Mesenchymal stem cell (in vitro differentiated cells and primary cell): ENCODE measurements at regions not wholly inside any gene's neighbourhood (a gene's known extent, or its start where the extent isn't known, plus 50 kb on each side); places are given as distances from the start of the nearest gene placed in this dataset.

Experiments used
- DNase-seq: peaks from one replicate; pipeline ENCODE4 v3.0.0-alpha.2; 2013
- H2AFZ ChIP-seq: one replicate; pipeline ENCODE4 v1.6.1; 2013; ENCODE audit warnings: low read depth, mild to moderate bottlenecking, control low read depth, inconsistent platforms, low read length, moderate library complexity
- H2AK5ac ChIP-seq: 2 replicates; pipeline ENCODE4 v1.6.1; 2013; ENCODE audit warnings: low read length, moderate library complexity, mild to moderate bottlenecking, inconsistent platforms; ENCODE audit not compliant: severe bottlenecking
- H2BK120ac ChIP-seq: one replicate; pipeline ENCODE4 v1.6.1; 2013; ENCODE audit warnings: low read depth, mild to moderate bottlenecking, inconsistent platforms, low read length, moderate library complexity
- H2BK12ac ChIP-seq, 2 experiments: one replicate each; pipeline ENCODE4 v1.6.1; 2013; ENCODE audit warnings: inconsistent platforms in 2 of 2, low read length in 2 of 2, mild to moderate bottlenecking in 2 of 2, moderate library complexity in 2 of 2, control low read depth in 1 of 2
- H2BK15ac ChIP-seq: one replicate; pipeline ENCODE4 v1.6.1; 2013; ENCODE audit warnings: mild to moderate bottlenecking, low read depth, inconsistent platforms; ENCODE audit not compliant: poor library complexity, severe bottlenecking
- H2BK5ac ChIP-seq: 2 replicates; pipeline ENCODE4 v1.6.1; 2013; ENCODE audit warnings: low read depth, mild to moderate bottlenecking, low read length, control low read depth, inconsistent platforms; ENCODE audit not compliant: poor library complexity, severe bottlenecking
- H3K14ac ChIP-seq, 2 experiments: one replicate each; pipeline ENCODE4 v1.6.1; 2013; ENCODE audit warnings: inconsistent platforms in 2 of 2, low read length in 2 of 2, control low read depth in 1 of 2, mild to moderate bottlenecking in 1 of 2, moderate library complexity in 1 of 2
- H3K18ac ChIP-seq, 2 experiments: one replicate each; pipeline ENCODE4 v1.6.1; 2013; ENCODE audit warnings: inconsistent platforms in 2 of 2, low read length in 2 of 2, control low read depth in 1 of 2, low read depth in 1 of 2, mild to moderate bottlenecking in 1 of 2
- H3K23ac ChIP-seq, 2 experiments: one replicate each; pipeline ENCODE4 v1.6.1; 2013; ENCODE audit warnings: inconsistent platforms in 2 of 2, low read length in 2 of 2, mild to moderate bottlenecking in 2 of 2, moderate library complexity in 2 of 2, control low read depth in 1 of 2
- H3K27ac ChIP-seq: 2 replicates; pipeline ENCODE4 v1.5.1; 2013; ENCODE audit warnings: mild to moderate bottlenecking, moderate library complexity, low read length, control low read depth, inconsistent platforms; ENCODE audit not compliant: poor library complexity, severe bottlenecking
- H3K27me3 ChIP-seq, 2 experiments: 2 replicates each; pipeline versions ENCODE4 v1.6.1 to v1.7.0; 2013; ENCODE audit warnings: low read length in 2 of 2, mild to moderate bottlenecking in 2 of 2, moderate library complexity in 2 of 2, control low read depth in 1 of 2, inconsistent platforms in 1 of 2; ENCODE audit not compliant: control insufficient read depth in 1 of 2, insufficient read depth in 1 of 2
- H3K36me3 ChIP-seq, 2 experiments: 2 replicates each; pipeline versions ENCODE4 v1.6.1 to v1.7.0; 2013; ENCODE audit warnings: low read length in 2 of 2, control low read depth in 1 of 2, inconsistent platforms in 1 of 2, low read depth in 1 of 2, mild to moderate bottlenecking in 1 of 2; ENCODE audit not compliant: insufficient read depth in 2 of 2, control insufficient read depth in 1 of 2
- H3K4ac ChIP-seq, 2 experiments: one replicate each; pipeline ENCODE4 v1.6.1; 2013; ENCODE audit warnings: inconsistent platforms in 2 of 2, low read length in 2 of 2, mild to moderate bottlenecking in 2 of 2, moderate library complexity in 2 of 2, control low read depth in 1 of 2, low read depth in 1 of 2
- H3K4me1 ChIP-seq: 2 replicates; pipeline ENCODE4 v1.6.1; 2013; ENCODE audit warnings: low read depth, low read length, control low read depth; ENCODE audit not compliant: control insufficient read depth, insufficient read depth
- H3K4me2 ChIP-seq: 2 replicates; pipeline ENCODE4 v1.6.1; 2013; ENCODE audit warnings: low read length, mild to moderate bottlenecking, inconsistent platforms; ENCODE audit not compliant: poor library complexity, severe bottlenecking
- H3K4me3 ChIP-seq, 2 experiments: 2 replicates each; pipeline versions ENCODE4 v1.5.1 to v1.7.0; 2013; ENCODE audit warnings: low read length in 2 of 2, mild to moderate bottlenecking in 2 of 2, control low read depth in 1 of 2, low read depth in 1 of 2; ENCODE audit not compliant: insufficient read depth in 1 of 2
- H3K79me1 ChIP-seq: replicated peaks from 2 replicates; pipeline ENCODE4 v1.6.1; 2013; ENCODE audit warnings: mild to moderate bottlenecking, control low read depth, low read length, inconsistent platforms; ENCODE audit not compliant: poor library complexity, severe bottlenecking
- H3K9ac ChIP-seq: 2 replicates; pipeline ENCODE4 v1.7.0; 2013; ENCODE audit warnings: mild to moderate bottlenecking, low read length, moderate library complexity
- H3K9me3 ChIP-seq: 2 replicates; pipeline ENCODE4 v1.7.0; 2013; ENCODE audit warnings: mild to moderate bottlenecking, low read length; ENCODE audit not compliant: control insufficient read depth
- H4K8ac ChIP-seq: one replicate; pipeline ENCODE4 v1.6.1; 2013; ENCODE audit warnings: inconsistent platforms, mild to moderate bottlenecking, low read length, moderate library complexity
- H4K91ac ChIP-seq: one replicate; pipeline ENCODE4 v1.6.1; 2013; ENCODE audit warnings: mild to moderate bottlenecking, low read length, inconsistent platforms
- WGBS: methylation state at CpG from one replicate; pipeline ENCODE4 v1.1.7; 2013; ENCODE audit warnings: mixed read lengths; 5-methylcytosine and 5-hydroxymethylcytosine counted together

DNA sequence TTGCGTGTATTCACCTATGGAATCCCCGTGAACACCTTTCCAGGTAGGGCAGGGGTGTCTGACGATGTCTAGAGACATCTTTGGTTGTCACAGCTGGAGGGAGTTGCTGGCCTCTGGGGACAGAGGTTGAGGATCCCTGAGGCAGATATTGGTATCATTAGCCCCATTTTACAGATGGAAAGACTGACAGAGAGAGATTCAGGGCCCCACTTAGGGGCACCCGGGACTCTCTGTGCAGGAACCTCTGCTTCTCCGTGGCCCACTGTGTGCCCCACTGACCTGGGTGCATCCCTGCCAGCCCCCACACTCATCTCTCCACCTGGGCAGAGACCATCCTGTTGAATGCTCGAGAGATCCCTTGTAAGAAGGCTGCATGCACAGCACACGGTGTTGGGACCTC lies 111.2 kb downstream of the EDN3 start:
- Histone ChIP-seq H3K14ac (no peak overlapping the region), H2BK5ac (no peak overlapping the region), H2AFZ (no peak overlapping the region), H2BK120ac (no peak overlapping the region), H3K9me3 (no peaks in the 10 kb centered on the region), H3K27me3 (peaks cover 0 to 49% of the 10 kb centered on the region in 2 experiments), H3K18ac (no peak overlapping the region), H2BK15ac (no peak overlapping the region), H3K9ac (no peak overlapping the region), H4K8ac (no peak overlapping the region), H3K36me3 (no peaks in the 10 kb centered on the region), H3K79me1 (no peaks in the 10 kb centered on the region), H4K91ac (no peak overlapping the region), H3K4me2 (no peak overlapping the region), H2BK12ac (no peak overlapping the region), H3K23ac (no peak overlapping the region), H3K27ac (no peak overlapping the region), H3K4ac (no peak overlapping the region), H3K4me1 (no peaks in the 10 kb centered on the region), H3K4me3 (no peak overlapping the region), H2AK5ac (no peak overlapping the region)
- no peak for DNase-seq
- WGBS, result 75% methylated on average over 7 of the region's 7 CpGs

DNA sequence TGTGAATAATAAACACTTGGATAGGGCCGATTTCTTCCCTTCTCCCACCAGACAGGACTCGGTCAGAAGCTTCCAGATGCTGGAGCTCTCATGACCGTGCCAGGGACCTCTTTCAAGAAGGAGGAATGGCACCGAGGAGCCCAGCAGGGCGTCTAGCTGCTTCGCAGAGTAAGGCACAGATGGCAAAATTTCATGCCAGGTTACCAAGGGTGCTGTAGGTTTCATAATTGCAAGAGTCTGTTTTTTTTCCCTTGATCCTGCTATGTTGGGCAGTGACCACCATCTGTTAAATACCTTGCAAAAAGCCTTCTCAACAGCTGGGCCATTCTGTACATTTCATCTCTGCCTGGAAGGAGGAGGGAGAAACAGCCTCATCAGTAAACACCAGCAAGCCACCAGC lies 111.8 kb downstream of the EDN3 start:
- Histone ChIP-seq H3K36me3 (no peaks in the 10 kb centered on the region), H3K18ac (no peak overlapping the region), H2BK120ac (no peak overlapping the region), H3K9me3 (no peaks in the 10 kb centered on the region), H3K9ac (no peak overlapping the region), H3K4me1 (no peaks in the 10 kb centered on the region), H3K4ac (no peak overlapping the region), H4K91ac (no peak overlapping the region), H2BK15ac (no peak overlapping the region), H3K14ac (no peak overlapping the region), H2BK5ac (no peak overlapping the region), H2BK12ac (no peak overlapping the region), H2AK5ac (no peak overlapping the region), H3K79me1 (no peaks in the 10 kb centered on the region), H3K4me3 (no peak overlapping the region), H3K27ac (no peak overlapping the region), H3K23ac (no peak overlapping the region), H3K4me2 (no peak overlapping the region), H2AFZ (no peak overlapping the region), H3K27me3 (peaks cover 0 to 43% of the 10 kb centered on the region in 2 experiments), H4K8ac (no peak overlapping the region)
- 87% methylated on average over 6 of the region's 6 CpGs for WGBS
- DNase-seq, result no peak

DNA sequence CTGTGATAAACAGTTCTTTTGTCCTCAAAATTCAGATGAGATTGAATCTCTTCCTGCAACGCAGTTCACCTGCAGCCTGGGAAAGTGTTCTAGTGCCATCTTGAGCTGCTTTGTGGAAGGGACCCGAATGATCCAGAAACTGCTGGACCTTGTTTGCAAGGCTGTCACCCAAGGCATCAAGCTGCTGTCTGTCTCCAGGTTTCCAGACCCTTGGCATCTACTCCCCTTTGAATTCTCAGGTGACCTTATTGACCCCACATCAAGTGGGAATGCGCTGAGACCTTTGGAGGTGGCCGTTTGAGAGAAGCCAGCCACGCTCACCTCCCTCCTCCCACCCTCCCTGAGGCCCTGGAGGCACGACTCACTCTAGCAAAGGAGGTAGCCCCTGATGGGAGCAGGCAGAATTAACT lies 112.5 kb downstream of the EDN3 start:
- Histone ChIP-seq H3K79me1 (no peaks in the 10 kb centered on the region), H3K4me1 (no peaks in the 10 kb centered on the region), H3K4me2 (no peak overlapping the region)

GRCh38 chr20:59413326-59413865 lies 113.0 kb downstream of the EDN3 start:
- Histone ChIP-seq H2BK12ac (no peak overlapping the region), H3K9me3 (no peaks in the 10 kb centered on the region), H3K27me3 (peaks cover 0 to 34% of the 10 kb centered on the region in 2 experiments), H2BK15ac (no peak overlapping the region), H4K91ac (no peak overlapping the region), H2AK5ac (no peak overlapping the region), H3K18ac (no peak overlapping the region), H3K4me3 (no peak overlapping the region), H3K4me2 (no peak overlapping the region), H2AFZ (no peak overlapping the region), H3K23ac (no peak overlapping the region), H3K27ac (no peak overlapping the region), H3K9ac (no peak overlapping the region), H4K8ac (no peak overlapping the region), H3K36me3 (no peaks in the 10 kb centered on the region), H3K14ac (no peak overlapping the region), H3K4ac (no peak overlapping the region), H2BK5ac (no peak overlapping the region), H3K79me1 (no peaks in the 10 kb centered on the region), H3K4me1 (no peaks in the 10 kb centered on the region), H2BK120ac (no peak overlapping the region)
- WGBS, result 71% methylated on average over 5 of the region's 6 CpGs
- DNase-seq, result no peak

More for the DNA sequence above, 112.5 kb downstream of the EDN3 start:
- Histone ChIP-seq H2BK12ac (no peak overlapping the region), H3K27me3 (peaks cover 0 to 36% of the 10 kb centered on the region in 2 experiments), H3K27ac (no peak overlapping the region), H3K4me3 (no peak overlapping the region), H3K36me3 (no peaks in the 10 kb centered on the region), H2BK5ac (no peak overlapping the region), H4K91ac (no peak overlapping the region), H3K9ac (no peak overlapping the region), H3K9me3 (no peaks in the 10 kb centered on the region), H4K8ac (no peak overlapping the region), H2AFZ (no peak overlapping the region), H2BK15ac (no peak overlapping the region), H2BK120ac (no peak overlapping the region), H3K14ac (no peak overlapping the region), H2AK5ac (no peak overlapping the region), H3K18ac (no peak overlapping the region), H3K4ac (no peak overlapping the region), H3K23ac (no peak overlapping the region)
- DNase-seq, result no peak
- WGBS, result 30% methylated on average over 5 of the region's 6 CpGs
